ENCODE measurements at regions not wholly inside any gene's neighbourhood (a gene's known extent, or its start where the extent isn't known, plus 50 kb on each side); places are given as distances from the start of the nearest gene placed in this dataset.

GRCh38 chr2:54382601-54383000 is 73.5 kb upstream of the SPTBN1 start:
- Histone ChIP-seq H3K36me3 (no peaks in the 10 kb centered on the region), H3K9me3 (no peaks in the 10 kb centered on the region), H3K27me3 (no peaks in the 10 kb centered on the region), H3K4me3 (no peak overlapping the region), H3K27ac (no peak overlapping the region), H3K4me1 (no peaks in the 10 kb centered on the region)
- no peak for TF ChIP-seq CTCF (IDR thresholded peaks at IDR 0.05)
- DNase-seq (no peak), FAIRE-seq (no peak), ATAC-seq (no peak)
- 94 to 99% methylated on average over 4 of the region's 4 CpGs for WGBS, 2 donors
- intact Hi-C loops (cut with DNase I): no loop called here

GRCh38 chr2:54384301-54385203 is 71.6 kb upstream of the SPTBN1 start:
- no peak for DNase-seq

GRCh38 chr2:54385271-54385670 is 70.9 kb upstream of the SPTBN1 start:
- Histone ChIP-seq H3K36me3 (no peaks in the 10 kb centered on the region), H3K27ac (no peak overlapping the region), H3K4me1 (no peaks in the 10 kb centered on the region), H3K4me3 (no peak overlapping the region), H3K9me3 (no peaks in the 10 kb centered on the region), H3K27me3 (no peaks in the 10 kb centered on the region)
- 85 to 90% methylated on average over 1 of the region's 1 CpG for WGBS, 2 donors
- FAIRE-seq: no peak
- DNase-seq: no peak
- no peak for TF ChIP-seq CTCF (IDR thresholded peaks at IDR 0.05)
- ATAC-seq: no peak
- intact Hi-C loops (cut with DNase I): no loop called here

More at GRCh38 chr2:54384301-54385203, 71.6 kb upstream of the SPTBN1 start:
- Histone ChIP-seq H3K4me3 (no peak overlapping the region), H3K4me1 (no peaks in the 10 kb centered on the region), H3K9me3 (no peaks in the 10 kb centered on the region), H3K36me3 (no peaks in the 10 kb centered on the region), H3K27me3 (no peaks in the 10 kb centered on the region), H3K27ac (no peak overlapping the region)
- FAIRE-seq (no peak), ATAC-seq (peak in 2 of 4 donors; percentile 63 to 73)
- 63 to 66% methylated on average over 11 of the region's 11 CpGs for WGBS, 2 donors
- intact Hi-C loops (cut with DNase I): no loop called here
- no peak for TF ChIP-seq CTCF (IDR thresholded peaks at IDR 0.05)

GRCh38 chr2:54386585-54386984 is 69.5 kb upstream of the SPTBN1 start:
- Histone ChIP-seq H3K4me1 (no peaks in the 10 kb centered on the region), H3K4me3 (no peak overlapping the region), H3K27me3 (no peaks in the 10 kb centered on the region), H3K9me3 (no peaks in the 10 kb centered on the region), H3K27ac (no peak overlapping the region), H3K36me3 (no peaks in the 10 kb centered on the region)
- WGBS, 2 donors: 76% methylated on average over 3 of the region's 3 CpGs
- ATAC-seq: no peak
- intact Hi-C loops (cut with DNase I): no loop called here
- FAIRE-seq: no peak
- TF ChIP-seq CTCF (IDR thresholded peaks at IDR 0.05): no peak
- DNase-seq: no peak
